GM19238 (cell line): ENCODE measurements at regions not wholly inside any gene's neighbourhood (a gene's known extent, or its start where the extent isn't known, plus 50 kb on each side); places are given as distances from the start of the nearest gene placed in this dataset.
"Not testable (repeated sequence)": the region's sequence is repeated elsewhere in the genome, so short reads cannot be mapped to it uniquely, and the experiment has no call there.

Experiments used
- DNase-seq: peaks from one replicate; pipeline ENCODE4 v3.0.0; 2011; ENCODE audit warnings: low spot score; ENCODE audit not compliant: insufficient read length

DNA sequence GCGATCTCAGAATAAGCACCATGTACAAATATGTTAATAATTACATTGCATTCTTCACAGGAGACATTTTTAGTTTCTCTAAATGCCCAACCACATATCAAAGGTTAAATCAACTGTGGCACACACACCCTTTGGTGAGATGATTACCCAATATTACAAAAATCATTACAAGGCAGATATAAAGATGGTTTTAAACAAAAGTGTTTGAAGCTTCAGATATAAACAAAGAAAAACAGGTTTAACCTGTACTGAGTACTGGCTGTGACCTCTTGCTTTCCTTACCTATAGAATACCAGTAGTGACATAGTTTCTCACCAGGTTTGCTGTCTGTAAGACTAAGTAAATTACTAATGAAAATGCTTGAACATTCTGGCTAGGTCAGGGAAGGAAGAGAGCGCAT is 360.0 kb upstream of the IGFBP3 start:
- DNase-seq, result no peak

DNA sequence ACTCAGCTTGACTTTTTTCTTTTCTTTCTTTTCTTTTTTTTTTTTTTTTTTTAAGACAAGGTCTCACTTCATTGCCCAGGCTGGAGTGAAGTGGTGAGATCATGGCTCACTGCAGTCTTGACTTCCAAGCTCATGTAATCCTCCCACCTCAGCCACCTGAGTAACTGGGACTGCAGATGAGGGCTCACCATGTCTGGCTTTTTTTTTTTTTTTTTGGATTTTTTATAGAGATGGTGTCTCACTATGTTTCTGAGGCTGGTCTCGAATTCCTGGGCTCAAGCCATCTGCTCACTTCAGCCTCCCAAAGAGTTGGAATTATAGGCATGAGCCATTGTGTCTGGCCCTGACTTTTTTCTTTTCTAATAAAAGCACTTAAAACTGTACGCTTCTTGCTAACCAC is 358.2 kb upstream of the IGFBP3 start:
- no peak for DNase-seq

DNA sequence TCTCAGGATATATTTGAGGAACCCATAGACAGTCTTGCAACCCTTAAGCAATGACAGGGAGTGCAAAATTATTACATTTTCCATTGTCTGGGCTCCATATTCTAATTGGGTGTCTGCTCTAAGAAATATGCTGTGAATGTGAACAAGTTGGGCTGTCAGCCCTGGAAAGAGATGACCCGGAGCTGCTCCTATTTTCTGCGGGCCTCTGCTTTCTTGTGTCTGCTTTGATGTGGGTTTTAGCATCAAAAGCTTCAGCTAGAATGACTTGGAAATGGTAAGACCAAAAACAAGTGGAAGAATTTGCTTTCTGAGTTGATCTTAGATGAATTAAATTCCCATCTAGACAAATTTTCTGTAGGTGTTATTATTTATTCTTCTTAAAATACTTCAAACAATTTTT is 343.6 kb upstream of the IGFBP3 start:
- no peak for DNase-seq

DNA sequence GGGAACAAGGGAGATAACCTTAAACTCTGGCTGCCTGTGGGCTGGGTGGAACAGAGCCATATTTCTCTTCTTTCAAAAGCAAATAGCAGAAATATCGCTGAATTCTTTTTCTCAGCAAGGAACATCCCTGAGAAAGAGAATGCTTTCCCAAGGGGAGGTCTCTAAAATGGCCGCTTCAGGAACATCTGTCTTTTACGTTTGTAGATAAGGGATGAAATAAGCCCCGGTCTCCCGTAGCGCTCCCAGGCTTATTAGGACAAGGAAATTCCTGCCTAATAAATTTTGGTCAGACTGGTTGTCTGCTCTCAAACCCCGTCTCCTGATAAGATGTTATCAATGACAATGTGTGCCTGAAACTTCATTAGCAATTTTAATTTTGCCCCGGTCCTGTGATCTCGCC is 340.6 kb upstream of the IGFBP3 start:
- DNase-seq, result not testable (repeated sequence)

GRCh38 chr7:46259947-46260346 is 338.9 kb upstream of the IGFBP3 start:
- DNase-seq, result no peak

- no peak for DNase-seq
These were observed 336.8 kb upstream of the IGFBP3 start for GRCh38 chr7:46257761-46258448.

GRCh38 chr7:46256870-46257661 is 336.0 kb upstream of the IGFBP3 start:
- DNase-seq, result no peak

DNA sequence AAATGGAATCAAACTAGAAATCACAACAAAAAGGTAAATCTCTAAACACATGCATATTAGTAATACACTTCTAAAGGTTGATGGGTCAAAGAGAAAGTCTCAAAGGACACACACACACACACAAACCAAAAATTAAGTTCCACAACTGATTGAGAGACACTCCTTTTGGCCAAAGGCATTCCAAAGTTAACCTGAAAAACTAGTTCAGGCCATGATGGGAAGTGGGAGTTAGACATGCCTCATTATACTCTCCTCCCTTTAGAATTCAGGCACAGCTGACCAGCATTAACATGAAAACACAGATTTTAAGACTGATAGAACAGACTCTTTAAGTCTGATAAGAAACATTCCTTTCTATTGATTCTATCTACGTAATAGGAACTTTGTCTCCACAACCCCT is 332.4 kb upstream of the IGFBP3 start:
- no peak for DNase-seq

GRCh38 chr7:46247664-46248063 is 326.6 kb upstream of the IGFBP3 start:
- DNase-seq, result no peak

DNA sequence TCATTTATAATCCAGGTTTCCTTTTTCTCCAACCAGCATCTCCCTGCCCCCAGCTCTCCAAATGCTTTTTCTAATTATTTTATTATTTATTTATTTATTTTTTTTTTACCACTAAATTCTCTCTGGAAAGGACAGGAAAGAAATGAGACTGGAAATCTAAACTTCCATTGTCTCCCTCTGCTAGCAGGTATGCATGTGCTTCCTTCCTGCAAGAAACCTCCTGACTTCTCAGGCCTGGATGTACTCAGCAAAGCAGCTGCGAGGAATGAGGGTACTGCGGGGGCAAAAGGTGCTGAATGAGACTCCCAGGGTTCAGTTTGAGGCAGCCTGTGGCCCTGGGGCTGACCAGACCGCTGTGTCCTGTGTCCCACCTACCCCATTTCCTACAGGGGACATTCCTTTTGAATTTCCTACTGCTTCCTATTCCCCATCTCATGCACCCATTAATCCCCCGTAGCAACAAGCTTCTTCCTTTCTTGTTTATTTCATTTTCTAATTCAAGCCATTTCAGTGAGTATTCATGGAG is 324.6 kb upstream of the IGFBP3 start:
- no peak for DNase-seq

DNA sequence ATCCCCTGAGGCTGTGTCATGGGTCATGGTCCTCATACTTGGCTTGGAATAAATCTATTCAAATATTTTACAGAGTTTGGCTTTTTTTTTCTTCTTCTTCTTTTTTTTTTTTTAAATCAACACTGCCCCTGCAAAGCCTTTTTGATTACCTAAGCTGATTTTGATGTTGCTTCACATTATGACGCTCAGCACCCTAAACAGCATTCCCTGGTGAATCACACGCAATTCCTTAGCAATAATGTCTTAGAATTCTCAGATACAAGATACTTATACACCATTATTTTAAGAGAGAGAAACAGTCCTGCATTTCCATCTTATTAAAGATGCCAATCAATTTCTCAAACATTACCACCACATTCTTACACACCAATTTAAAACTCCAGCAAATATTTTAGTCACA is 323.7 kb upstream of the IGFBP3 start:
- DNase-seq, result no peak

GRCh38 chr7:46243406-46243805 is 322.3 kb upstream of the IGFBP3 start:
- DNase-seq, result no peak

GRCh38 chr7:46239846-46240245 is 318.8 kb upstream of the IGFBP3 start:
- DNase-seq, result no peak

DNA sequence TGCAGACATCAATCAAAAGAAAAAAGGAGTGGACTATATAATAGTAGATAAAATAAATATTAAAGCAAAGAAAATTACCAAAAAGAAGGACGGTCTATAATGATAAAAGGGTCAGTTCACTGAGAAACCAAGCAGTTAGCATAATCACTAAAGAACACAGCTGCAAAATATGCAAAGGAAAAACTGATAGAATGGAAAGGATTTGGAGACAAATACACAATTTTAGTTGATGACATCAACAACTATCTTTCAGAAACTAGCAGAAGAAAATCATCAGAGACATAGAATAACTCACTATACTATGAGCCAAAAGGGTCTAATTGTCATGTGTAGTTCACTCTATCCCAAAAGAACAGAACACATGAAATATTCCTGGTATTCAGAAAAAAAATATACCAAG is 316.4 kb upstream of the IGFBP3 start:
- DNase-seq, result no peak

- DNase-seq, result no peak
These were observed 312.7 kb upstream of the IGFBP3 start for GRCh38 chr7:46233585-46234329.

- DNase-seq, result no peak
These were observed 309.9 kb upstream of the IGFBP3 start for GRCh38 chr7:46230990-46231305.

GRCh38 chr7:46230298-46230989 is 309.4 kb upstream of the IGFBP3 start:
- DNase-seq, result no peak

DNA sequence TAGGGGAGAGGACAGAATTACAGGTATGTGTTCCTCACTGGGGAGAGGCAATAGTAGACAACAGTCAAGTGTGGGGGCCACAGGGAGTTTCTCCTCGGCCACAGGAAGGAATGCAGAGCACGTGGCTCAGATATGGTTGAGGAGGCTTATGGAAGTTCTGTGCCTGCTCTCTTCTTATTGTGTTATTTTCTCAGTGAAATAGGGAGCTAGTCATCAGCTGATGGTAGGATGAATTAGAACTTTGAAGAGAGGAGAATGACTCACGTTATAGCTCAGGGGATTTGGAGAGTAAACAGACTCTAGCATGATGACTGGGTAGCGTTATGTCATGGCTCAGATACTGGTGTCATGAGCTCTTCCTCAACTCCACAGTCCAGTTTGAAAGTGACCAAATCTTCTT is 308.3 kb upstream of the IGFBP3 start:
- DNase-seq, result no peak

- no peak for DNase-seq
These were observed 305.8 kb upstream of the IGFBP3 start for GRCh38 chr7:46226860-46227259.

DNA sequence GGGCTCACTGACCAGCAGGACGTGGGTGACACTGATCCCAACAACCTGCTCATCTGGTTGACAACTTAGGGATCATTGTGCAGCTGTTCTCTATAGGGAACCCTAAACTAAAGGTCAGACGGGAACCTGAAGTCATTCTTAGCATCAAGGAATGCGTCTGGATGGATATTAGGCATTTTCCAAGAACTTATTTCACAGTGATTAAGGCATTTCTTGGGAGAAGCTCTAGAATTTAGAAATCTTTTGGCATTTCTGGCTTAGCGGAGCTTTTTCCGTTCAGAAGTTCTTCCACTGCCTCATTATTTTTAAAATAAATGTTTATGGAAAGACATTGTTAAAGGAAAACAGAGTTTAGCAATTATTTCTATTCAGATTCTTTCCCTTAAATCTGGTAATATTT is 303.3 kb upstream of the IGFBP3 start:
- no peak for DNase-seq

DNA sequence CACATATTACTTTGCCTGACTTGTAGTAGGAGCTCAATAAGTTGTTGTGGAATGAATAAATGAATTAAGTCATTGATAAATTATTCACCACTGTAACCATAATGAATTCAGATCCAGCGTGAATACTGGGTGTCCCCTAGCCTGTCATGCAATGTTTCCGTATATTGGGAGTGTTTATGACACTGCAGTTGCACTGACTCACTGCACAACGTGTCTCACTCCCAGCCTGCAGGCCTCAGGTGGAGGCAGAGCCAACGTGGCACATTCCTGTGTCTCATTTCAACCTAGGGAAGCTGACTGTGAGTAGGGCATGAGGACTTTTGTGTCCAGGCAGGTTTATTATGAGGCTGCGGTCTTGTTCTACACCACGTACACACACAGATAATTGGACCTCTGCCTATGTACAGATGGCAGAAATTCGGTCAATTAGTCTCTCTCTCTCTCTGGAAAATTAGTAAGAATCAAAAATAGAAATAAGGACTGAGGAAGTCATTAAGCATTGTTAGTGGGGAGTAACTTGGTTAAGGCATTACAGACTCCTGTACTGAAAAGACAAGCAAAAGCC is 299.1 kb upstream of the IGFBP3 start:
- no peak for DNase-seq
